Esophagus squamous epithelium (tissue), 4 donors: ENCODE measurements at regions not wholly inside any gene's neighbourhood (a gene's known extent, or its start where the extent isn't known, plus 50 kb on each side); places are given as distances from the start of the nearest gene placed in this dataset.

Experiments used
- CTCF ChIP-seq, 6 experiments: fragments of 450-650 bp in 4 of 6; fragments of 200-600 bp in 2 of 6; sonication (generic) in 2 of 6; IDR thresholded peaks; one replicate each; pipeline ENCODE4 v1.5.1; 2016 to 2019; ENCODE audit warnings: antibody characterized with exemption in 6 of 6, mild to moderate bottlenecking in 4 of 6, moderate library complexity in 4 of 6
- POLR2A ChIP-seq, 4 donors: fragments of 450-650 bp; IDR thresholded peaks; one replicate each; pipeline ENCODE4 v1.6.1; 2017; ENCODE audit warnings: antibody characterized with exemption in 4 of 4, mild to moderate bottlenecking in 4 of 4, moderate library complexity in 3 of 4

- no peak for TF ChIP-seq CTCF (IDR thresholded peaks at IDR 0.05)
- TF ChIP-seq POLR2A (IDR thresholded peaks at IDR 0.05), result no peak
Observed at GRCh38 chr1:182192215-182192614, 130.7 kb upstream of the ZNF648 start.
